WERI-Rb-1 (cell line): ENCODE measurements at regions not wholly inside any gene's neighbourhood (a gene's known extent, or its start where the extent isn't known, plus 50 kb on each side); places are given as distances from the start of the nearest gene placed in this dataset.

ENCODE experiments used
- DNase-seq: peaks from one replicate; pipeline ENCODE4 v3.0.0-alpha.2; 2020
- H3K27ac ChIP-seq: fragments of 250-450 bp; sonication (Bioruptor Pico); 2 replicates; pipeline ENCODE4 v1.5.1; 2020; ENCODE audit warnings: mild to moderate bottlenecking, moderate library complexity
- H3K27me3 ChIP-seq: fragments of 250-450 bp; sonication (Bioruptor Pico); 2 replicates; pipeline ENCODE4 v1.5.1; 2021; ENCODE audit warnings: mild to moderate bottlenecking, low read depth, moderate library complexity; ENCODE audit not compliant: insufficient read depth, severe bottlenecking
- H3K36me3 ChIP-seq: fragments of 250-450 bp; sonication (Bioruptor Pico); 2 replicates; pipeline ENCODE4 v1.5.1; 2020; ENCODE audit warnings: mild to moderate bottlenecking, moderate library complexity
- H3K4me3 ChIP-seq: 2 replicates; pipeline ENCODE4 v1.5.1; 2011; ENCODE audit warnings: low read depth, mild to moderate bottlenecking, control low read depth, low read length
- H3K9me3 ChIP-seq: fragments of 250-450 bp; sonication (Bioruptor Pico); 2 replicates; pipeline ENCODE4 v1.5.1; 2021; ENCODE audit warnings: mild to moderate bottlenecking, moderate library complexity; ENCODE audit not compliant: severe bottlenecking
- CTCF ChIP-seq: IDR thresholded peaks from 2 replicates; pipeline ENCODE4 v1.5.1; 2011; ENCODE audit warnings: low read depth, mild to moderate bottlenecking, control low read depth, inconsistent platforms, low read length

- no peaks in the 10 kb centered on the region for H3K9me3 ChIP-seq
- no peak for DNase-seq
- no peaks in the 10 kb centered on the region for H3K36me3 ChIP-seq
- no peaks in the 10 kb centered on the region for H3K27me3 ChIP-seq
- H3K4me3 ChIP-seq: no peak overlapping the region
- no peak overlapping the region for H3K27ac ChIP-seq
- TF ChIP-seq CTCF: no peak
Measured at GRCh38 chr3:111326144-111326995, 215.6 kb upstream of the CD96 start.

GRCh38 chr3:111331306-111331705, 210.7 kb upstream of the CD96 start:
- Histone ChIP-seq H3K27ac (no peak overlapping the region), H3K36me3 (no peaks in the 10 kb centered on the region), H3K4me3 (no peak overlapping the region), H3K9me3 (no peaks in the 10 kb centered on the region), H3K27me3 (no peaks in the 10 kb centered on the region)
- DNase-seq: no peak
- TF ChIP-seq CTCF: no peak

GRCh38 chr3:111331912-111332311, 210.1 kb upstream of the CD96 start:
- no peaks in the 10 kb centered on the region for H3K9me3 ChIP-seq
- no peaks in the 10 kb centered on the region for H3K27me3 ChIP-seq
- H3K4me3 ChIP-seq: no peak overlapping the region
- no peak for DNase-seq
- H3K36me3 ChIP-seq: no peaks in the 10 kb centered on the region
- TF ChIP-seq CTCF: no peak
- H3K27ac ChIP-seq: no peak overlapping the region

- no peak overlapping the region for H3K27ac ChIP-seq
Measured at GRCh38 chr3:111332488-111333080, 209.4 kb upstream of the CD96 start.

GRCh38 chr3:111333642-111334041, 208.4 kb upstream of the CD96 start:
- no peak for DNase-seq
- H3K27me3 ChIP-seq: no peaks in the 10 kb centered on the region
- no peak overlapping the region for H3K27ac ChIP-seq
- H3K4me3 ChIP-seq: no peak overlapping the region
- H3K36me3 ChIP-seq: no peaks in the 10 kb centered on the region
- H3K9me3 ChIP-seq: no peaks in the 10 kb centered on the region
- TF ChIP-seq CTCF: no peak

More at GRCh38 chr3:111332488-111333080, 209.4 kb upstream of the CD96 start:
- H3K36me3 ChIP-seq: no peaks in the 10 kb centered on the region
- DNase-seq: no peak
- no peak overlapping the region for H3K4me3 ChIP-seq
- no peaks in the 10 kb centered on the region for H3K27me3 ChIP-seq
- no peak for TF ChIP-seq CTCF
- no peaks in the 10 kb centered on the region for H3K9me3 ChIP-seq
